SK-N-SH (cell line): ENCODE measurements at regions not wholly inside any gene's neighbourhood (a gene's known extent, or its start where the extent isn't known, plus 50 kb on each side); places are given as distances from the start of the nearest gene placed in this dataset.

Experiments
- CTCF ChIA-PET: fragments of 300-600, 350-600 bp; formaldehyde crosslinking; extraction: SDS; loops from one replicate; lab custom pipeline; 2021; lab: Yijun Ruan, JAX
- POLR2A ChIA-PET: fragments of 350-600 bp; sonication (Branson Sonifier 250); formaldehyde crosslinking; extraction: SDS; loops from one replicate; lab custom pipeline; 2020; ENCODE audit warnings: antibody characterized with exemption, inconsistent platforms; lab: Yijun Ruan, JAX
- DNase-seq: peaks from one replicate; pipeline ENCODE4 v3.0.0; 2012
- H2AFZ ChIP-seq: fragments of 200-600 bp; sonication (generic); 2 replicates; pipeline ENCODE4 v1.8.1; 2016; ENCODE audit warnings: antibody characterized with exemption, mild to moderate bottlenecking, low read depth
- H3F3A ChIP-seq: fragments of 200-600 bp; sonication (generic); replicated peaks from 2 replicates; pipeline ENCODE3; 2016; ENCODE audit warnings: antibody characterized with exemption, mild to moderate bottlenecking; ENCODE audit not compliant: insufficient read depth
- H3K27ac ChIP-seq, 2 experiments: fragments of 200-500 bp in 1 of 2; fragments of 200-600 bp in 1 of 2; sonication (Bioruptor generic) in 1 of 2; sonication (generic), shearing (Covaris generic) in 1 of 2; 2 replicates each; pipeline versions ENCODE4 v1.5.1 to v1.6.1; 2014 to 2016; ENCODE audit warnings: low read depth in 2 of 2, inconsistent platforms in 1 of 2, low read length in 1 of 2, mild to moderate bottlenecking in 1 of 2, mixed read lengths in 1 of 2
- H3K27me3 ChIP-seq: fragments of 200-600 bp; sonication (generic), shearing (Covaris generic); 2 replicates; pipeline ENCODE4 v1.6.1; 2016; ENCODE audit warnings: mixed run types; ENCODE audit not compliant: insufficient read depth
- H3K36me3 ChIP-seq, 2 experiments: fragments of 200-500 bp in 1 of 2; fragments of 200-600 bp in 1 of 2; sonication (Bioruptor generic) in 1 of 2; sonication (generic) in 1 of 2; replicated peaks in 1 of 2; 2 replicates each; pipeline versions ENCODE3 to v1.5.1; 2014 to 2016; ENCODE audit warnings: low read length in 1 of 2, mild to moderate bottlenecking in 1 of 2; ENCODE audit not compliant: insufficient read depth in 2 of 2, control insufficient read depth in 1 of 2
- H3K4me1 ChIP-seq, 2 experiments: fragments of 200-500 bp in 1 of 2; fragments of 200-600 bp in 1 of 2; sonication (Bioruptor generic) in 1 of 2; sonication (generic), shearing (Covaris generic) in 1 of 2; 2 replicates each; pipeline versions ENCODE4 v1.5.1 to v1.6.1; 2014 to 2016; ENCODE audit warnings: low read depth in 1 of 2, low read length in 1 of 2, mixed run types in 1 of 2; ENCODE audit not compliant: insufficient read depth in 2 of 2, control insufficient read depth in 1 of 2
- H3K4me2 ChIP-seq: fragments of 200-600 bp; sonication (generic), shearing (Covaris generic); 2 replicates; pipeline ENCODE4 v1.6.1; 2017; ENCODE audit warnings: mixed run types
- H3K4me3 ChIP-seq, 2 experiments: fragments of 200-500 bp in 1 of 2; fragments of 200-600 bp in 1 of 2; sonication (Bioruptor generic) in 1 of 2; sonication (generic), shearing (Covaris generic) in 1 of 2; 2 replicates each; pipeline versions ENCODE4 v1.5.1 to v1.8.1; 2014 to 2016; ENCODE audit warnings: low read depth in 2 of 2, inconsistent platforms in 1 of 2, low read length in 1 of 2, mild to moderate bottlenecking in 1 of 2, mixed read lengths in 1 of 2, moderate library complexity in 1 of 2
- H3K79me2 ChIP-seq: fragments of 200-600 bp; sonication (generic); 2 replicates; pipeline ENCODE4 v1.8.1; 2017; ENCODE audit warnings: mild to moderate bottlenecking; ENCODE audit not compliant: insufficient read depth
- H3K9ac ChIP-seq: fragments of 200-600 bp; sonication (generic); 2 replicates; pipeline ENCODE4 v1.6.1; 2017; ENCODE audit warnings: mixed run types
- H3K9me2 ChIP-seq: fragments of 200-600 bp; sonication (generic); 2 replicates; pipeline ENCODE4 v1.6.1; 2017; ENCODE audit warnings: mixed run types
- H3K9me3 ChIP-seq: fragments of 200-600 bp; sonication (generic); 2 replicates; pipeline ENCODE4 v1.6.1; 2017; ENCODE audit warnings: mixed run types, mild to moderate bottlenecking, moderate library complexity
- H4K20me1 ChIP-seq: fragments of 200-600 bp; sonication (generic); 2 replicates; pipeline ENCODE4 v1.6.1; 2017; ENCODE audit warnings: mild to moderate bottlenecking, mixed run types; ENCODE audit not compliant: insufficient read depth
- EZH2phosphoT487 ChIP-seq: fragments of 200-600 bp; sonication (generic); IDR thresholded peaks from 2 replicates; pipeline ENCODE4 v1.6.1; 2017; ENCODE audit warnings: low read depth, mixed run types, mild to moderate bottlenecking, antibody characterized with exemption, moderate library complexity, borderline replicate concordance
- FOSL2 ChIP-seq: IDR thresholded peaks from 2 replicates; pipeline ENCODE4 v1.4.0; 2012; ENCODE audit warnings: low read depth, mild to moderate bottlenecking, moderate library complexity, borderline replicate concordance
- GABPA ChIP-seq: IDR thresholded peaks from 2 replicates; pipeline ENCODE4 v1.4.0; 2012; ENCODE audit warnings: low read depth, mild to moderate bottlenecking
- GATA2 ChIP-seq: sonication (generic); formaldehyde crosslinking; IDR thresholded peaks from 2 replicates; pipeline ENCODE4 v1.5.0; 2020; ENCODE audit warnings: mild to moderate bottlenecking, missing genetic modification reagents
- NRF1 ChIP-seq: IDR thresholded peaks from 2 replicates; pipeline ENCODE4 v1.6.1; 2012; ENCODE audit warnings: low read depth, mild to moderate bottlenecking, low read length
- PBX3 ChIP-seq: IDR thresholded peaks from 2 replicates; pipeline ENCODE4; 2012
- RAD21 ChIP-seq: IDR thresholded peaks from 2 replicates; pipeline ENCODE4 v1.6.1; 2012; ENCODE audit warnings: mild to moderate bottlenecking, low read length
- REST ChIP-seq: IDR thresholded peaks from 2 replicates; pipeline ENCODE4 v1.6.1; 2012; ENCODE audit warnings: mild to moderate bottlenecking, low read depth, low read length, moderate library complexity
- RXRA ChIP-seq: IDR thresholded peaks from 2 replicates; pipeline ENCODE4 v1.4.0; 2012; ENCODE audit warnings: low read depth, mild to moderate bottlenecking, borderline replicate concordance
- SMC3 ChIP-seq: IDR thresholded peaks from 2 replicates; pipeline ENCODE4 v1.6.1; 2012; ENCODE audit warnings: low read depth, low read length, improper control_type of control experiment
- TCF12 ChIP-seq: IDR thresholded peaks from 2 replicates; pipeline ENCODE4 v1.4.0; 2012
- YY1 ChIP-seq: IDR thresholded peaks from 2 replicates; pipeline ENCODE4 v1.4.0; 2012; ENCODE audit warnings: low read depth, mild to moderate bottlenecking
- WGBS: methylation state at CpG from one replicate; pipeline ENCODE4 v1.1.6; 2017; ENCODE audit warnings: low lambda C conversion rate; 5-methylcytosine and 5-hydroxymethylcytosine counted together

GRCh38 chr3:197376735-197377555 lies 78.5 kb upstream of the DLG1 start:
- Histone ChIP-seq H3K36me3 (no peaks in the 10 kb centered on the region), H3K27ac (no peak overlapping the region), H4K20me1 (no peaks in the 10 kb centered on the region), H3K9ac (no peak overlapping the region), H3K9me3 (no peaks in the 10 kb centered on the region), H3K79me2 (no peaks in the 10 kb centered on the region), H3K4me1 (peaks cover 0 to 11% of the 10 kb centered on the region in 2 experiments; a peak in 1 of 4 replicates), H3K4me2 (no peak overlapping the region), H3K4me3 (no peak overlapping the region), H3F3A (no peaks in the 10 kb centered on the region), H2AFZ (no peak overlapping the region), H3K27me3 (no peaks in the 10 kb centered on the region), H3K9me2 (no peaks in the 10 kb centered on the region)
- 62% methylated on average over 10 of the region's 10 CpGs for WGBS
- ChIA-PET CTCF (interaction anchor here (0.8 to 1.5 kb wide), 4 partner anchors 18 to 133 kb away, joined by 3 to 5 read pairs (median 4); no protein-coding TSS in a partner anchor), POLR2A (no interaction called here)
- no peak for DNase-seq
- TF ChIP-seq FOSL2 = no peak
- no peak for TF ChIP-seq SMC3
- TF ChIP-seq PBX3 = no peak
- TF ChIP-seq RXRA = no peak
- no peak for TF ChIP-seq GABPA
- no peak for TF ChIP-seq GATA2
- TF ChIP-seq YY1 = no peak
- no peak for TF ChIP-seq REST
- TF ChIP-seq RAD21 = no peak
- no peak for TF ChIP-seq EZH2phosphoT487

- H3K9me2 ChIP-seq = no peaks in the 10 kb centered on the region
- peaks cover 0 to 19% of the 10 kb centered on the region in 2 experiments; a peak in 2 of 4 replicates for H3K4me1 ChIP-seq
- H3K4me3 ChIP-seq = no peak overlapping the region
- no peak overlapping the region for H3K4me2 ChIP-seq
- no peaks in the 10 kb centered on the region for H3K27me3 ChIP-seq
- ChIA-PET CTCF (interaction anchor here (1.1 to 1.5 kb wide), 2 partner anchors 119 to 134 kb away, joined by 3 to 5 read pairs; no protein-coding TSS in a partner anchor), POLR2A (no interaction called here)
- no peak overlapping the region for H3K27ac ChIP-seq
- no peak for DNase-seq
- no peak overlapping the region for H3K9ac ChIP-seq
- H3K36me3 ChIP-seq = no peaks in the 10 kb centered on the region
- H3K79me2 ChIP-seq = no peaks in the 10 kb centered on the region
- H4K20me1 ChIP-seq = no peaks in the 10 kb centered on the region
- WGBS = 80% methylated on average over 4 of the region's 4 CpGs
- H2AFZ ChIP-seq = no peak overlapping the region
- no peaks in the 10 kb centered on the region for H3F3A ChIP-seq
- TF ChIP-seq GABPA (no peak), TCF12 (no peak), NRF1 (no peak)
- no peaks in the 10 kb centered on the region for H3K9me3 ChIP-seq
Measured at GRCh38 chr3:197376020-197376419, 77.6 kb upstream of the DLG1 start.
